Gastroesophageal sphincter (tissue), 3 donors: ENCODE measurements at regions not wholly inside any gene's neighbourhood (a gene's known extent, or its start where the extent isn't known, plus 50 kb on each side); places are given as distances from the start of the nearest gene placed in this dataset.

Experiments used
- CTCF ChIP-seq, 4 experiments: fragments of 200-600 bp in 2 of 4; fragments of 450-650 bp in 2 of 4; sonication (generic) in 1 of 4; IDR thresholded peaks; one replicate each; pipeline ENCODE4 v1.5.1; 2017 to 2019; ENCODE audit warnings: antibody characterized with exemption in 4 of 4, mild to moderate bottlenecking in 2 of 4, moderate library complexity in 2 of 4
- POLR2A ChIP-seq, 2 donors: fragments of 450-650 bp; IDR thresholded peaks; one replicate each; pipeline ENCODE4 v1.6.1; 2017; ENCODE audit warnings: antibody characterized with exemption in 2 of 2, mild to moderate bottlenecking in 2 of 2, moderate library complexity in 1 of 2
- POLR2AphosphoS5 ChIP-seq: sonication (generic); formaldehyde crosslinking; IDR thresholded peaks from one replicate; pipeline ENCODE4 v1.6.1; 2017; ENCODE audit warnings: antibody characterized with exemption

GRCh38 chr2:228466851-228467250, 285.4 kb upstream of the SPHKAP start:
- no peak for TF ChIP-seq POLR2A (IDR thresholded peaks at IDR 0.05)
- no peak for TF ChIP-seq POLR2AphosphoS5
- TF ChIP-seq CTCF (IDR thresholded peaks at IDR 0.05), result no peak
